ENCODE measurements at regions not wholly inside any gene's neighbourhood (a gene's known extent, or its start where the extent isn't known, plus 50 kb on each side); places are given as distances from the start of the nearest gene placed in this dataset.
A peak's percentile ranks its signal among the peaks of the same experiment; 100 is the strongest.

DNA sequence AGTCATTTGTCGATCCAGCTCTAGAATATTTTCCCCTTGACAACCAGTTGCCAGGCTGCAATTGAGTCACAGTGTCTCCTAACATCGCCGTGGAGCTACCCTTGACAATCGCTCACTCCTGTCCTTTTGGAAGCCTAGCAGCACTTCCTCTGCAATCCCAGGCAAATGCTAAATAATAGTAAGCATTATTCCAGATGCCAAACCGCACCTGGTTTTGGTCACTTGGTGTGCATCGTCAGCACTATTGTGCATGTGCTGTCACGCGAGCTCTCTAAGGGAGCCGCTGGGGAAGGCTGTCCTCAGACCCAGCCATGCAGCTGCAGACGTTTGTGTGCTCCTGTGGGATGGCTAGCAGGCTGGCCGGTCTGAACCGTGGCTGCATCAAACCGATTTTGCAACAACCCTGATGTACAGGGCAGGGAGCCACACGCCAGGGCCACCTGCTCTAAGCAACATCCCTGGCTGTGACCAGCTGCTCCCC lies 549.5 kb upstream of the ID2 start:
- no peak for TF ChIP-seq EP300 (IDR thresholded peaks at IDR 0.05; ENCODE audit: low read depth)
- TF ChIP-seq POLR2AphosphoS5 (IDR thresholded peaks at IDR 0.05): no peak
- TF ChIP-seq, protein P1, sequence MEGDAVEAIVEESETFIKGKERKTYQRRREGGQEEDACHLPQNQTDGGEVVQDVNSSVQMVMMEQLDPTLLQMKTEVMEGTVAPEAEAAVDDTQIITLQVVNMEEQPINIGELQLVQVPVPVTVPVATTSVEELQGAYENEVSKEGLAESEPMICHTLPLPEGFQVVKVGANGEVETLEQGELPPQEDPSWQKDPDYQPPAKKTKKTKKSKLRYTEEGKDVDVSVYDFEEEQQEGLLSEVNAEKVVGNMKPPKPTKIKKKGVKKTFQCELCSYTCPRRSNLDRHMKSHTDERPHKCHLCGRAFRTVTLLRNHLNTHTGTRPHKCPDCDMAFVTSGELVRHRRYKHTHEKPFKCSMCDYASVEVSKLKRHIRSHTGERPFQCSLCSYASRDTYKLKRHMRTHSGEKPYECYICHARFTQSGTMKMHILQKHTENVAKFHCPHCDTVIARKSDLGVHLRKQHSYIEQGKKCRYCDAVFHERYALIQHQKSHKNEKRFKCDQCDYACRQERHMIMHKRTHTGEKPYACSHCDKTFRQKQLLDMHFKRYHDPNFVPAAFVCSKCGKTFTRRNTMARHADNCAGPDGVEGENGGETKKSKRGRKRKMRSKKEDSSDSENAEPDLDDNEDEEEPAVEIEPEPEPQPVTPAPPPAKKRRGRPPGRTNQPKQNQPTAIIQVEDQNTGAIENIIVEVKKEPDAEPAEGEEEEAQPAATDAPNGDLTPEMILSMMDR (IDR thresholded peaks at IDR 0.05): no peak
- TF ChIP-seq POLR2A (IDR thresholded peaks at IDR 0.05): no peak
- in situ Hi-C loops (cut with MboI; ENCODE audit: low pct_ligation_motif_present in 1 of 4, low pct_unique_long_range_greater_than_20kb in 1 of 4, low sequenced_read_pairs in 3 of 4): no loop called here
- DNase-seq: no peak

DNA sequence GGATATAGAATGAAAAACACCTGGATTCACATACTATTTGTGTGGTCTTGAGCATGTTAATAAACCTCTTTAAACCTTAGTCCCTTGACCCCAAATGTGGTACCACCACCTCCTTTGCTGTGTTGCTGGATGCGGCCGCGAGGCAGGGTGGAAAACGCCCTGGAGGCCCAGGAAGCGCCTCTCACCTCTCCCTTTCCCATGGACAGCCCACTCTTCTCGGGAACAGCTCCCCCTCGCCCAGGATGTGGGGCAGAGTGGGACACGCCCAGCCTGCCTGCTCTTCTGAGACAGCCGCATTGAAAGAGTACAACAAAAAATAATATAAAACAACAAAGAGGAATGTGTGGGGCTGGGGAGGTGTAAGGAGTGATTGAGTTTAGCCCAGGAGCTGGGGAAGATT lies 549.0 kb upstream of the ID2 start:
- TF ChIP-seq POLR2A (IDR thresholded peaks at IDR 0.05) (no peak), POLR2AphosphoS5 (IDR thresholded peaks at IDR 0.05) (no peak), EP300 (IDR thresholded peaks at IDR 0.05; ENCODE audit: low read depth) (no peak)
- TF ChIP-seq, protein P1 (IDR thresholded peaks at IDR 0.05): no peak
- intact Hi-C loops (cut with DNase I; ENCODE audit: low total_unique reads): no loop called here
- no peak for DNase-seq
- peaks cover 4 to 24% (median 13%) of the 10 kb centered on the region in 4 donors for H3K4me1 ChIP-seq
- in situ Hi-C loops (cut with MboI; ENCODE audit: low pct_ligation_motif_present in 1 of 4, low pct_unique_long_range_greater_than_20kb in 1 of 4, low sequenced_read_pairs in 3 of 4): no loop called here
- H3K9me3 ChIP-seq: no peaks in the 10 kb centered on the region
- no peak overlapping the region for H3K27ac ChIP-seq
- H3K27me3 ChIP-seq: no peaks in the 10 kb centered on the region
- no peak overlapping the region for H3K4me3 ChIP-seq
- no peaks in the 10 kb centered on the region for H3K36me3 ChIP-seq
- 89% methylated on average over 9 of the region's 9 CpGs; no CpG with 5 or more reads in 1 of the 2 donors for WGBS, 2 donors (ENCODE audit: low coverage in 1 of 2)

More for the DNA sequence above, 549.5 kb upstream of the ID2 start:
- intact Hi-C loops (cut with DNase I; ENCODE audit: low total_unique reads): no loop called here
- Histone ChIP-seq H3K27me3 (no peaks in the 10 kb centered on the region), H3K4me1 (peaks cover 4 to 24% (median 13%) of the 10 kb centered on the region in 4 donors), H3K9me3 (no peaks in the 10 kb centered on the region), H3K4me3 (no peak overlapping the region), H3K27ac (no peak overlapping the region), H3K36me3 (no peaks in the 10 kb centered on the region)
- WGBS, 2 donors (ENCODE audit: low coverage in 1 of 2): 80 to 86% methylated on average over 1 to 14 of the region's 14 CpGs

DNA sequence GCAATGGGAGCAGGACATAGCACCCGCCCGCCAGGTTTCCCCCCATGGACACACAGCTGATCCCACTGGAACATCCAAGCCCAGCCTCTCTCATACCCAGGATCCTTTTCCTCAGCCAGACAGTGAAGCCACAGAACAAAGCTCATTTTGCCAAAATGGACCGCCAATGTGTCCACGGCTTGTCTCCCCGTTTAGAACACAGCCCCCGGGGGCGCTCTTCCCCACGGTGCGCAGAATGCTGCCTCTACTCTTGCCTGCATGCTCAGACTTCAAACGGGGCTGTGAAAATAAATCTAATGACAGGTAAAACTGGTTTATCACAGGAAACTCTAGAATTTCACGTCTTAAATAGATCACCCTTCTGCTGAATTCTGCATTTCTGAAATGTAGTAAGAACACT lies 548.5 kb upstream of the ID2 start:
- WGBS, 2 donors (ENCODE audit: low coverage in 1 of 2): 73 to 87% methylated on average over 5 to 11 of the region's 11 CpGs
- intact Hi-C loops (cut with DNase I; ENCODE audit: low total_unique reads): no loop called here

DNA sequence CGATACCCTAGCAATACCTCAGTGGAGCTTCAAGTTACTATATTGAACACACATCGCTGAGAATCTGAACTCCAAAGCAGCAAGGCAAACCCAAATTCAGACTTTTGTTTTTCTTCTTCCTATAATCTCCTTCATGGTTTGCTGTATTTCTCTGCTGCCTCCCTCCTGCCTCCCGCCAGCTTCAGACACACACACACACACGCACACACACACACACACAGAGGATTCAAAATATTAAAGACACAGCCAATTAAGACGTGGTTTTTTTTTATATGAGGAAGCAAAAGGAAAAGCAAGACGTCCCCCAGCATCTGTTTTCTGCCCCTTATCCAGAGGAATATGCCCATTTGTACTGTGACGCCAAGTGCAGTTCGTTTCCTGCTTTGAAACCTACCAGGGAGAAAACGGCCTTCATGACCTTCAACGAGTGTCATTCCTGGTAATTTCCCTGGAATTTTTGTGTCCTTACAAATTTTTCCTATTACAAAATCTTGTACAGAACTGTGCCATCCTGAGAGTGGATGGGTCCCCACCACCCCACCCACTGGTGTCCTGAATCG lies 547.9 kb upstream of the ID2 start:
- Histone ChIP-seq H3K4me1 (peaks cover 4 to 24% (median 13%) of the 10 kb centered on the region in 4 donors), H3K4me3 (no peak overlapping the region), H3K36me3 (no peaks in the 10 kb centered on the region), H3K9me3 (no peaks in the 10 kb centered on the region), H3K27me3 (no peaks in the 10 kb centered on the region), H3K27ac (peak overlapping the region; percentile 65 to 83 (median 72))
- in situ Hi-C loops (cut with MboI; ENCODE audit: low pct_ligation_motif_present in 1 of 4, low pct_unique_long_range_greater_than_20kb in 1 of 4, low sequenced_read_pairs in 3 of 4) (no loop called here), intact Hi-C loops (cut with DNase I; ENCODE audit: low total_unique reads) (no loop called here)
- TF ChIP-seq POLR2A (IDR thresholded peaks at IDR 0.05): no peak
- no peak for TF ChIP-seq EP300 (IDR thresholded peaks at IDR 0.05; ENCODE audit: low read depth)
- TF ChIP-seq, protein P1 (IDR thresholded peaks at IDR 0.05): no peak
- no peak for TF ChIP-seq POLR2AphosphoS5 (IDR thresholded peaks at IDR 0.05)
- WGBS, 2 donors (ENCODE audit: low coverage in 1 of 2): 62 to 77% methylated on average over 11 of the region's 11 CpGs
- no peak for DNase-seq

More for the DNA sequence above, 548.5 kb upstream of the ID2 start:
- H3K4me3 ChIP-seq: no peak overlapping the region
- H3K9me3 ChIP-seq: no peaks in the 10 kb centered on the region
- H3K36me3 ChIP-seq: no peaks in the 10 kb centered on the region
- no peak overlapping the region for H3K27ac ChIP-seq
- DNase-seq: no peak
- H3K27me3 ChIP-seq: no peaks in the 10 kb centered on the region
- TF ChIP-seq EP300 (IDR thresholded peaks at IDR 0.05; ENCODE audit: low read depth): no peak
- TF ChIP-seq POLR2A (IDR thresholded peaks at IDR 0.05): no peak
- no peak for TF ChIP-seq POLR2AphosphoS5 (IDR thresholded peaks at IDR 0.05)
- TF ChIP-seq, protein P1 (IDR thresholded peaks at IDR 0.05): no peak
- in situ Hi-C loops (cut with MboI; ENCODE audit: low pct_ligation_motif_present in 1 of 4, low pct_unique_long_range_greater_than_20kb in 1 of 4, low sequenced_read_pairs in 3 of 4): no loop called here
- peaks cover 4 to 24% (median 13%) of the 10 kb centered on the region in 4 donors for H3K4me1 ChIP-seq
